NCI-H1436 (cell line): ENCODE measurements at regions not wholly inside any gene's neighbourhood (a gene's known extent, or its start where the extent isn't known, plus 50 kb on each side); places are given as distances from the start of the nearest gene placed in this dataset.

Source experiments
- DNase-seq: peaks from one replicate; lab custom pipeline; 2025; lab: John Stamatoyannopoulos, UW

DNA sequence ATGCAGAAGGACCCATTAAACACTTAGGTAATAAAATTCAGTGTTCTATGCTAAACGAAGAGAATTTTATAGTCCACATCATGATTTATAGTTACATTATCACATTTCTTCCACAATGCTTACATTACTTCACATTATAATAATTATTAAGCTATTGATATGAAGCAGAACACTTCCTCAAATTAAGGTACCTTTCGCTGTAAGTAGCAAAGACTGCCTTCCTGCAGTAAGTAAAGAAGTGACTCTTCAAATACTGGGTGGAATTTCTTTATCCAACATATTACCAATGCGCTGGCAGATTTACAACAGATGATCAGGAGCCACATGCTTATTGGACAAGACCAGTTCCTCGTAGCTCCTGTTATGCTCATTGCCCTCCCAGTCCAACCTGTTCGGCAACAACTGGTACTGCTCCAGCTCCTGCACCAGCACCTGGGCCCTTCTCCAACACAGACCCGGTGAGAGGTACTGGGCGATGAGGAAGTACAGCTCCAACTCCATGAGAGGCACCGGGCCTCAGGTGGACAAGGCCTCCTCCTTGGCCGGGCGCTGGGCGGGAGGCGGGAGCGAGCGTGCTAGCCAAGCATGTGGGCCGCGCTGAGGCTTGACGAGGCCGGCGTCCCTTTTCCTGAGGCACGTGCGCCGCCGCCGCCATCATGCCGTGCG is 210.7 kb upstream of the ATP2B1 start:
- DNase-seq: no peak

- DNase-seq: no peak
These were observed 209.7 kb upstream of the ATP2B1 start for GRCh38 chr12:89918172-89918846.

DNA sequence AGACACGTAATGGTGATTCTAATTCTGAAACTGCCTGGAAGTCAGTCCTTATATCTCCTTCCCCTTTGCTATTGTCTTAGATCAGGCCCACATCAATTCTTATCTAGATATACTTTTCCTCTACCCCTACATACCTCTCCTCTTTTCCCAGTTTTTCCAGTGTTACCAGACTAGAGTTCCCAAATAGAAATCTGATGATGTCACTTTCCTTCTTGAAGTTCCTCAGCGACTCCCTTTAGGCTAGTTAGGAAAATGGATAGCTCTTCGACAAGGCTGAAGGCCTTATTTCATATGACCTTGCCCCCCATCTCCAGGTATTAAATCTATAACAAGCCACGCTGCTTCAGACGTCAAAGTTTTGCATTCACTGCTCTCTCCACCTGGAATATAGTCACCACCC is 201.1 kb upstream of the ATP2B1 start:
- DNase-seq: no peak

GRCh38 chr12:89907659-89908058 is 199.0 kb upstream of the ATP2B1 start:
- DNase-seq: no peak

DNA sequence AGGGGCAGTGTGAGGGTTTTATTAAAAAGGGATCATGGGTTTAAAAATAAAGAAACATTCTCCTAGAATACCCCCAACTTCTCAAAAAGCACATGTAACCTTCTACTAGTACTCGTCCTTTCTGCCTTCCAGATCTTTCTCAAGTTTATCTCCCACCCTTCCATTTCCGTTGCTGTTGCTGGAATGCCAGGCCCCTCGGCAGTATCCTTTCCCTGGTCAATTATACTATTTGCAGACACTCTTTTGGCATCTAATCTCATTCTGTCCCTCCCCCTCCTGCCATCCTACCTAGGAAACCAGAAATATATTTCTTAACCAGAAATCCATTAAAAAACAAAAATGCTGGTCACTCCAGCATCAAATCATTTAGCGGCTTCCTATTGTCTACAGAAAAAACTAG is 198.2 kb upstream of the ATP2B1 start:
- no peak for DNase-seq

DNA sequence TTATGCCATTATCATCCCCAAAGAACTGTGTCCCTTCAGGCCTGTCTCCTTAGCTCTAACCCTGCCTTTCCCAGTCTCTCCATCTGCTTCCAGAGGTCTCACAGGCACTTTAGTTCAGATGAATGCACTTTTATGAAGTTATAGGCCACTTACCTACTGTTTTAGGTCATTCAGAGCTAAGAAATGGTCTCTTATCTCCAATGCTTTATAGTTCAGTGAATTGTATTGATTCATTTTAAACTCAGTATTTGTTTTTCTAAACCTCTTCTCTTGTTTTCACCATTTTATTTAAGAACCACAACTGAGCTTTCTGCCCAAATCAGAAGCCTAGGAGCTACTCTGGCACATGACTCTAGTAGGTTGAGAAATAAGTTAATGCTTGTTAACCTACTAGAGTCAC is 197.5 kb upstream of the ATP2B1 start:
- DNase-seq: no peak

DNA sequence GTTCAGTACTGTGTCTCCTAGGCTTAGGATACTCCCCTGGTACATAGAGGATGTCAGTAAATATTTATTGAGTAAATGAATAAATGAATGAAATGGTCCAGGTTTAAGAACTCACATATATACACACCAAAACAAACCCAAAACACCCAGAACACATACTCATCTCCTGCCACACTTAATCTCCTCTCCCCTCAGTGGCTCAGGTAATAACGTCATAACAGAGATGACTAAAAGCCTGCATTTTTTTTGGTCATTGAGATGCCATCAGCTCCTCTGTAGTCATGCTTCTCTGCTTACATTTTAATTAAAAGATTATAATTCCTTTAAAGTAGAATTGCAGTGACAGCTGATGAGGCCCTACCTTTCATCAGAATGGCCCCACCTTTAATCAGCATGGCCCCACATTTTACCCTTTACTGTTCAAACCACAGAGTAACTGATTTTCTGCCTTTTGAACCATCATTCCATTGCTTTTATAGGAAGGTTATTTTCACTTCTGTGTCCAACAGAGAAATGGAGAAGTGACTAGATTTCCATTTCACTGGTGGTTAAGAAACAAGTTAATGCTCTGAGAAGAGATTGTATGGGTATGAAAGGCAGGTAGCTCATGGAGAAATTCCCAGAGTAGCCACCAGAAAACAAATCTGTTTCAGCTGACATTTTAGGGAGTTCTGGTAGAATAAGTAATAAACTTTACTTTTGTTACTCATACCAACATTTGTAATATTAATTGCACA is 193.4 kb upstream of the ATP2B1 start:
- no peak for DNase-seq

DNA sequence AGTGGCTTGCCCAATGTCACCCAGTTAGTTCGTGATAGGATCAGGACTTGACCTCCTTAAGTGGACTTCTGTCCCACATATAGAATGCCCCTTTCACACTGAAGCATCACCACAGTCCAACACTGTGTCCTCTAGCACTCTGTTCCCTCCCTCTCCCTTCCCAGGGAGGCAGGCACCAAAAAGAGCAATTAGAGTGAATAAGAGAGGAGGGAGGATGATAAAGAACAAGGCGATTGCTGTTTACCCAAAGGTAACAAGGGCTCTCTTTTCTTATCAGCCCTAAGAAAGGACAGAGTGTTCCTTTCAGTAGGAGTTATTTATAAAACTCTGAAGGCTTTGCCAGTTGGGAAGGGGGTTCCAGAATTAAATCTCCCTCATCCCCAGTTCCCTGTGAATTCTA is 192.7 kb upstream of the ATP2B1 start:
- DNase-seq: no peak

GRCh38 chr12:89899651-89900050 is 191.0 kb upstream of the ATP2B1 start:
- no peak for DNase-seq

DNA sequence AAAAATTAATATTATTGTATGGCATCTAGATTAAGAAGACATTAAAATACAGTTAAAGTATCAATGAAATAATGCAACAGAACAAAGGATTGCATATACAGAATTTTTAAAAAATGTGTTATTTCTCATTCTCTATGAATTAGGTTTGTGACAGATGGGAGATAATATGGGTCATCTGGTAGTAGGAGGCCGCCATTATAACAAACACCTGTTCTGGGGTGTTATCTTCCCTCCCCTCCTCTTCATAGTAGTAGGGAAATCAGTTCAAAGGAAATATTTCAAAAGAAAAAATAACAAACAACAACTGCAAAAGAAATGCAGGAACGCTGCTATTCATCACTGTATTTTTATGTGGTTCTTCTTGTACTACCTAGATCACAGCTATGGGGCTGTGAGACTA is 187.0 kb upstream of the ATP2B1 start:
- DNase-seq: no peak

DNA sequence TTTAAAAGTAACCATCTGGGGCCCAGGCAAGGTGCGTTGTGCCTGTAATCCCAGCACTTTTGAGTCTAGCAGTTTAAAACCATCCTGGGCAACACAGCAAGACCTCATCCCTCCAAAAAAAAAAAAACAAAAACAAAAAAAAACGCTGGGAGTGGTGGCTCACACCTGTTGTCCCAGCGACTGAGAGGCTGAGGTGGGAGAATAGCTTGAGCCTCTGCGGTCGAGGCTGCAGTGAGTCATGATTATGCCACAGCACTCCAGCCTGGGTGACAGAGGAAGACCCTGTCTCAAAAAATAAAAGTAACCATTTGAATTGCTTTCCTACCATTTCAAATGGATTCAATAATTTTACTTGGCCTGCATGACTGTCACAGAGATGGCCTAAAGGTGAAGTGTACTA is 186.5 kb upstream of the ATP2B1 start:
- no peak for DNase-seq

DNA sequence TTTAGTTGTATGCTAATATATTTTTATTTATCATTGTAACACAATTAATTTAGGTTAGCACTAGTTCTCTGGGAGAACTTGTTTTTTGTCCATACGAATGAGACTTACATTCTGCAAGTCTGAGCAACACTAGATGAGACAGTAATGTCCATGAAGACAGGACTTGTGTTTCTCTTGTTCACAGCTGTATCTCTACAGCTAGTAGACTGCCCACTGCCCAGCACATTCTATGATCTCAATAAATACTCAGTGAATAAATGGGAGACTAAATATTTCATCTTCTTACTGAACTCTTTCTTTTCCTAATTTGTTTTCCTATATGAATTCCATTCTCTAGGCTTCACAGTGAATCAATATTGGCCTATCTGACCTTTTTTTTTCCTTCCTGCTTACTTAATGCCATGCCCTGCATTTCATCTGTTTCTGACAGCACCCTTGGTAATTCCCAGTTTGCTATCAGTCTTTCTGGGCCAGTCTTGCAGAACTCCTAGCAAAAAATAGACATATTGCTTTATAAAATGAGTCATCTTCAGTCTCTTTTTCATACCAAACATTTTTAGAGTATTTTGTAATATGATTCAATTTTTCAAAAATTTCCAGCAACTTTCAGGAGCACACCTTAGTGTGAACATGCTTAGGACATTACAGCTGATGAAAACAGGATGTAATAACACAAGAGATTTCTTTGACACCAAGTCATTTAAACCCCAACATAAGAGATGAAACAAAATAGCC is 185.5 kb upstream of the ATP2B1 start:
- no peak for DNase-seq

DNA sequence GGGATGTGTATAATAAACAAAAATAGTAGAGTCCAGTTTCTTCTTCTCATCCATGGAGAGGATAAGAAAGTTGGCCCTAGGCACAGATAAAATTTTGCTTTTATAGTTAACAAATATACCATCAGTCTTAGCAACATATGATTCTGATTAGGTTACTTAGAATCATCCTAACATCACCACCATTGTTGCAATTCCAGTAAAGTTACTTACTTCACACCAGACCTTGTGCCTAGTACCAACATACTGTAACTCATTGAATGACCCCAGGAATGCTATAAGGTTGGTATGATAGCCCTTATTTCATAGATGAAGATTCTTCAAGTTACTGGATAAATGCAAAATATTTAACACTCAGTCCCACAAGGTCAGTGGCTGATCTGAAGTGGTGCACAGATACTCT is 183.8 kb upstream of the ATP2B1 start:
- no peak for DNase-seq

GRCh38 chr12:89891933-89892332 is 183.3 kb upstream of the ATP2B1 start:
- no peak for DNase-seq

GRCh38 chr12:89890161-89890560 is 181.5 kb upstream of the ATP2B1 start:
- DNase-seq: no peak

GRCh38 chr12:89889062-89889461 is 180.4 kb upstream of the ATP2B1 start:
- DNase-seq: no peak

- DNase-seq: no peak
These were observed 176.3 kb upstream of the ATP2B1 start for GRCh38 chr12:89884952-89885351.

- DNase-seq: no peak
These were observed 175.8 kb upstream of the ATP2B1 start for GRCh38 chr12:89884416-89884898.

- DNase-seq: no peak
These were observed 175.2 kb upstream of the ATP2B1 start for GRCh38 chr12:89883630-89884389.

GRCh38 chr12:89882792-89883191 is 174.2 kb upstream of the ATP2B1 start:
- no peak for DNase-seq

- no peak for DNase-seq
These were observed 173.4 kb upstream of the ATP2B1 start for GRCh38 chr12:89882050-89882449.
